HepG2 (cell line): ENCODE measurements at regions not wholly inside any gene's neighbourhood (a gene's known extent, or its start where the extent isn't known, plus 50 kb on each side); places are given as distances from the start of the nearest gene placed in this dataset.

ENCODE experiments used
- ATAC-seq: fragments of 200-7000 bp; cut with Tn5 transposase; 3 replicates; pipeline ENCODE4 v1.9.1; 2020; ENCODE audit warnings: mild to moderate bottlenecking, moderate library complexity
- BruUV-seq: library from RNA; stranded (reverse); fragments of 400-500 nt; replicated peaks from 2 replicates; lab custom pipeline; 2021; lab: Mats Ljungman, UMichigan
- CTCF ChIA-PET: fragments of 300-600 bp; formaldehyde crosslinking; extraction: SDS; loops from one replicate; lab custom pipeline; 2021; ENCODE audit warnings: low total read pairs, inconsistent platforms, low intra/inter-chr PET ratio; lab: Yijun Ruan, JAX
- POLR2A ChIA-PET: fragments of 350-600 bp; sonication (Branson Sonifier 250); formaldehyde crosslinking; loops from one replicate; lab custom pipeline; 2020; ENCODE audit warnings: antibody characterized with exemption, inconsistent platforms; lab: Yijun Ruan, JAX
- DNase-seq: peaks from one replicate; pipeline ENCODE4 v3.0.0-alpha.2; 2015; ENCODE audit warnings: low spot score
- FAIRE-seq: peaks from 3 replicates; lab custom pipeline; 2011; peaks lifted over from hg19 to GRCh38; lab: Jason Lieb, UNC
- H2AFZ ChIP-seq: one replicate; pipeline ENCODE4 v1.6.1; 2011; ENCODE audit warnings: low read length, inconsistent platforms
- H3K27ac ChIP-seq: fragments of 300-600 bp; 3 replicates; pipeline ENCODE4 v1.8.0; 2011; ENCODE audit warnings: mixed run types, mild to moderate bottlenecking, mixed read lengths, low read length, inconsistent platforms; ENCODE audit not compliant: insufficient read depth; ENCODE audit errors: extremely low read length
- H3K27me3 ChIP-seq, 2 experiments: fragments of 200-600 bp in 1 of 2; 2 replicates in 1 of 2; 3 replicates in 1 of 2; pipeline versions ENCODE4 v1.6.0 to v1.8.0; 2011; ENCODE audit warnings: low read length in 2 of 2, mild to moderate bottlenecking in 2 of 2, moderate library complexity in 2 of 2, inconsistent platforms in 1 of 2; ENCODE audit not compliant: insufficient read depth in 2 of 2, control insufficient read depth in 1 of 2
- H3K36me3 ChIP-seq, 2 experiments: fragments of 200-600 bp in 1 of 2; replicated peaks in 1 of 2; 2 replicates in 1 of 2; 3 replicates in 1 of 2; pipeline versions ENCODE4 v1.5.1 to v1.8.0; 2011; ENCODE audit warnings: low read length in 2 of 2, inconsistent platforms in 1 of 2; ENCODE audit not compliant: insufficient read depth in 2 of 2, control insufficient read depth in 1 of 2
- H3K4me1 ChIP-seq: 2 replicates; pipeline ENCODE4 v1.5.1; 2012; ENCODE audit warnings: low read length, inconsistent platforms; ENCODE audit not compliant: insufficient read depth
- H3K4me2 ChIP-seq: 2 replicates; pipeline ENCODE4 v1.6.0; 2011; ENCODE audit warnings: low read depth, low read length, inconsistent platforms
- H3K4me3 ChIP-seq, 3 experiments: fragments of 200-600 bp in 1 of 3; sonication (generic), shearing (Covaris generic) in 1 of 3; replicated peaks in 1 of 3; 2 replicates each; pipeline ENCODE4 v1.5.1; 2011 to 2016; ENCODE audit warnings: low read length in 3 of 3, inconsistent platforms in 2 of 3, low read depth in 2 of 3, mild to moderate bottlenecking in 2 of 3, control low read depth in 1 of 3, mixed read lengths in 1 of 3; ENCODE audit not compliant: insufficient read depth in 1 of 3
- H3K79me2 ChIP-seq: one replicate; pipeline ENCODE4 v1.6.1; 2011; ENCODE audit warnings: low read length, inconsistent platforms; ENCODE audit not compliant: insufficient read depth
- H3K9ac ChIP-seq: 2 replicates; pipeline ENCODE4 v1.6.0; 2011; ENCODE audit warnings: mild to moderate bottlenecking, low read depth, low read length, inconsistent platforms; ENCODE audit not compliant: insufficient read depth
- H3K9me3 ChIP-seq: 2 replicates; pipeline ENCODE4 v1.5.1; 2012; ENCODE audit warnings: mild to moderate bottlenecking, low read length
- H4K20me1 ChIP-seq: 2 replicates; pipeline ENCODE4 v1.6.0; 2011; ENCODE audit warnings: inconsistent platforms, mild to moderate bottlenecking, low read length, moderate library complexity; ENCODE audit not compliant: insufficient read depth
- CCDC6 ChIP-seq: sonication (generic); formaldehyde crosslinking; IDR thresholded peaks from 2 replicates; pipeline ENCODE4 v1.8.1; 2022; ENCODE audit warnings: mild to moderate bottlenecking, missing genetic modification reagents, moderate library complexity
- GABPA ChIP-seq, 2 experiments: IDR thresholded peaks; 2 replicates each; pipeline ENCODE4 v1.6.1; 2011 to 2016; ENCODE audit warnings: low read depth in 2 of 2, low read length in 1 of 2, missing biosample characterization in 1 of 2, missing genetic modification characterization in 1 of 2
- IRX3 ChIP-seq: sonication (generic); formaldehyde crosslinking; IDR thresholded peaks from 2 replicates; pipeline ENCODE4 v1.8.1; 2023; ENCODE audit warnings: mild to moderate bottlenecking, low read depth, missing genetic modification reagents, borderline replicate concordance
- JUND ChIP-seq: sonication (generic); formaldehyde crosslinking; IDR thresholded peaks from 2 replicates; pipeline ENCODE4 v1.8.0; 2022; ENCODE audit warnings: mild to moderate bottlenecking, missing genetic modification reagents
- NCOR1 ChIP-seq: fragments of 200-600 bp; sonication (generic); IDR thresholded peaks from 2 replicates; pipeline ENCODE4 v1.7.0; 2017; ENCODE audit warnings: antibody characterized with exemption, low read length, borderline replicate concordance
- SOX13 ChIP-seq, 3 experiments: fragments of 450-650 bp in 1 of 3; sonication (generic) in 1 of 3; formaldehyde crosslinking in 1 of 3; IDR thresholded peaks in 2 of 3; conservative IDR thresholded peaks in 1 of 3; 2 replicates each; pipeline versions ENCODE4 v1.5.0 to v1.6.1; 2016 to 2020; ENCODE audit warnings: antibody characterized with exemption in 1 of 3, mild to moderate bottlenecking in 1 of 3, missing compliant biosample characterization in 1 of 3, missing genetic modification reagents in 1 of 3, moderate library complexity in 1 of 3
- TCF7 ChIP-seq: sonication (generic); IDR thresholded peaks from 2 replicates; pipeline ENCODE4 v1.6.1; 2016; ENCODE audit warnings: antibody characterized with exemption, low read depth
- ZBTB7A ChIP-seq: sonication (generic); formaldehyde crosslinking; IDR thresholded peaks from 2 replicates; pipeline ENCODE4 v1.8.0; 2022; ENCODE audit warnings: mild to moderate bottlenecking, missing genetic modification reagents
- ZNF234 ChIP-seq: sonication (generic); formaldehyde crosslinking; conservative IDR thresholded peaks from 2 replicates; pipeline ENCODE4 v1.5.1; 2020; ENCODE audit warnings: mild to moderate bottlenecking, missing genetic modification reagents
- ZNF280D ChIP-seq: sonication (generic); formaldehyde crosslinking; IDR thresholded peaks from 2 replicates; pipeline ENCODE4 v1.5.1; 2020; ENCODE audit warnings: mild to moderate bottlenecking, missing genetic modification reagents
- ZNF30 ChIP-seq: sonication (generic); formaldehyde crosslinking; IDR thresholded peaks from 2 replicates; pipeline ENCODE4 v1.5.0; 2020; ENCODE audit warnings: mild to moderate bottlenecking, missing genetic modification reagents
- ZNF317 ChIP-seq: sonication (generic); formaldehyde crosslinking; IDR thresholded peaks from 2 replicates; pipeline ENCODE4 v1.5.0; 2020; ENCODE audit warnings: mild to moderate bottlenecking, missing genetic modification reagents
- ZNF383 ChIP-seq: sonication (generic); formaldehyde crosslinking; IDR thresholded peaks from 2 replicates; pipeline ENCODE4 v1.4.0; 2020; ENCODE audit warnings: missing genetic modification reagents, mild to moderate bottlenecking, borderline replicate concordance
- ZSCAN5A ChIP-seq: sonication (generic); formaldehyde crosslinking; IDR thresholded peaks from 2 replicates; pipeline ENCODE4 v1.8.0; 2022; ENCODE audit warnings: mild to moderate bottlenecking, missing genetic modification reagents, borderline replicate concordance
- WGBS: methylation state at CpG from one replicate; pipeline ENCODE4 v1.1.6; 2017; ENCODE audit warnings: low lambda C conversion rate; 5-methylcytosine and 5-hydroxymethylcytosine counted together
- in situ Hi-C: cut with HindIII; loops from 2 replicates; pipeline ENCODE4 v1.10.0; 2017; ENCODE audit warnings: low pct_unique_long_range_greater_than_20kb; ENCODE audit not compliant: extremely low pct_ligation_motif_present
- intact Hi-C: fragments of 100-400 bp; cut with micrococcal nuclease; formaldehyde crosslinking; loops from one replicate; pipeline ENCODE4 v1.10.0; 2022; ENCODE audit not compliant: unreplicated experiment
- TF ChIP-seq, protein P1 (sequence below): sonication (generic); formaldehyde crosslinking; IDR thresholded peaks from 2 replicates; pipeline ENCODE4 v1.9.0; 2022; ENCODE audit warnings: low read depth, missing genetic modification reagents
- TF ChIP-seq, protein P2 (sequence below): sonication (generic); formaldehyde crosslinking; IDR thresholded peaks from 2 replicates; pipeline ENCODE4 v1.8.1; 2023; ENCODE audit warnings: missing genetic modification reagents, inconsistent platforms, borderline replicate concordance

DNA sequence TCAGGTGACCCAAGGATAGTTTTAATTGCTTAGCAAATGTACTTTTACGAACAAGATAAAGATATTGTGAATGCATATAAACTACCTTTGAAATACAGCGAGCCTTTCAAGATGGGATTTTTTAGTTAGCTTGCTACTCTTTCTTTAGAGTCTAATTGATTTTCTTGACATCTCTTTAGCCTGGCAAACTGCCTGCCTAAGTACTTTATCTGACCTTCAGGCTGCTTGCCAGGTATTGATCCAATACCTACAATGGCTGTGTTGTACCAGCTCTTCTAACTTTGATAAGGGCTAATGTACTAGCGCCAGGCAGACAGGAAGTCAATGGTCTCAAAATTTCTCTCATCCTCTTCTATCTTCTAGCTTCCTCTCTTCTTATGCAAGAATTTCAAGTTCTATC, 414.4 kb upstream of the ACVR2A start:
- intact Hi-C loops (no loop called here), in situ Hi-C loops (no loop called here)
- FAIRE-seq (peak; percentile 30), ATAC-seq (peak; percentile 94), DNase-seq (peak; percentile 50)
- Histone ChIP-seq H4K20me1 (no peaks in the 10 kb centered on the region), H3K27me3 (no peaks in the 10 kb centered on the region), H3K79me2 (no peaks in the 10 kb centered on the region), H3K9ac (no peak overlapping the region), H3K4me2 (no peak overlapping the region), H2AFZ (no peak overlapping the region), H3K4me3 (no peak overlapping the region), H3K4me1 (peaks cover 2% of the 10 kb centered on the region; the same call in 1 of the 2 replicates), H3K27ac (no peak overlapping the region), H3K9me3 (no peaks in the 10 kb centered on the region), H3K36me3 (no peaks in the 10 kb centered on the region)
- WGBS: 2% methylated on average over 3 of the region's 3 CpGs
- BruUV-seq: no TSS peak
- ChIA-PET CTCF (no interaction called here), POLR2A (no interaction called here)
- TF ChIP-seq ZNF383 (CRISPR knock-in tag) (no peak), ZBTB7A (CRISPR knock-in tag) (no peak), IRX3 (no peak), SOX13 (IDR thresholded peaks at IDR 0.05) (0 out of 2 replicates have a peak, but pooled peaks have one; percentile 33), SOX13 (CRISPR knock-in tag; conservative IDR thresholded peaks at IDR 0.05 in 1 of 2, IDR thresholded peaks at IDR 0.05 in 1 of 2) (peak in 1 of 2 experiments; percentile 64; a peak in 2 of 4 replicates), TCF7 (0 out of 2 replicates have a peak, but pooled peaks have one; percentile 41), ZNF234 (CRISPR knock-in tag) (no peak), ZNF280D (CRISPR knock-in tag) (no peak), CCDC6 (no peak), ZNF30 (CRISPR knock-in tag) (no peak), ZNF317 (CRISPR knock-in tag) (no peak), ZSCAN5A (CRISPR knock-in tag) (no peak; the same call in 1 of the 2 replicates), NCOR1 (no peak), GABPA (IDR thresholded peaks at IDR 0.05; ENCODE audit: low read depth, low read length) (no peak), GABPA (CRISPR knock-in tag; IDR thresholded peaks at IDR 0.05; ENCODE audit: low read depth) (peak; percentile 30; the same call in 1 of the 2 replicates), JUND (CRISPR knock-in tag) (no peak)
- TF ChIP-seq, protein P1, sequence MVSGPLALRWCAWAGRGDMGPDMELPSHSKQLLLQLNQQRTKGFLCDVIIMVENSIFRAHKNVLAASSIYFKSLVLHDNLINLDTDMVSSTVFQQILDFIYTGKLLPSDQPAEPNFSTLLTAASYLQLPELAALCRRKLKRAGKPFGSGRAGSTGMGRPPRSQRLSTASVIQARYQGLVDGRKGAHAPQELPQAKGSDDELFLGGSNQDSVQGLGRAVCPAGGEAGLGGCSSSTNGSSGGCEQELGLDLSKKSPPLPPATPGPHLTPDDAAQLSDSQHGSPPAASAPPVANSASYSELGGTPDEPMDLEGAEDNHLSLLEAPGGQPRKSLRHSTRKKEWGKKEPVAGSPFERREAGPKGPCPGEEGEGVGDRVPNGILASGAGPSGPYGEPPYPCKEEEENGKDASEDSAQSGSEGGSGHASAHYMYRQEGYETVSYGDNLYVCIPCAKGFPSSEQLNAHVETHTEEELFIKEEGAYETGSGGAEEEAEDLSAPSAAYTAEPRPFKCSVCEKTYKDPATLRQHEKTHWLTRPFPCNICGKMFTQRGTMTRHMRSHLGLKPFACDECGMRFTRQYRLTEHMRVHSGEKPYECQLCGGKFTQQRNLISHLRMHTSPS (CRISPR knock-in tag): no peak
- TF ChIP-seq, protein P2, sequence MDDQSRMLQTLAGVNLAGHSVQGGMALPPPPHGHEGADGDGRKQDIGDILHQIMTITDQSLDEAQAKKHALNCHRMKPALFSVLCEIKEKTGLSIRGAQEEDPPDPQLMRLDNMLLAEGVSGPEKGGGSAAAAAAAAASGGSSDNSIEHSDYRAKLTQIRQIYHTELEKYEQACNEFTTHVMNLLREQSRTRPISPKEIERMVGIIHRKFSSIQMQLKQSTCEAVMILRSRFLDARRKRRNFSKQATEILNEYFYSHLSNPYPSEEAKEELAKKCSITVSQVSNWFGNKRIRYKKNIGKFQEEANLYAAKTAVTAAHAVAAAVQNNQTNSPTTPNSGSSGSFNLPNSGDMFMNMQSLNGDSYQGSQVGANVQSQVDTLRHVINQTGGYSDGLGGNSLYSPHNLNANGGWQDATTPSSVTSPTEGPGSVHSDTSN: no peak
